GM19351 (cell line): ENCODE measurements at regions not wholly inside any gene's neighbourhood (a gene's known extent, or its start where the extent isn't known, plus 50 kb on each side); places are given as distances from the start of the nearest gene placed in this dataset.
A peak's percentile ranks its signal among the peaks of the same experiment; 100 is the strongest.
"Not testable (repeated sequence)": the region's sequence is repeated elsewhere in the genome, so short reads cannot be mapped to it uniquely, and the experiment has no call there.

Source experiments
- ATAC-seq: cut with Tn5 transposase; IDR thresholded peaks from one replicate; pipeline ENCODE4 v1.9.1; 2021; ENCODE audit warnings: mild to moderate bottlenecking, moderate library complexity; ENCODE audit not compliant: unreplicated experiment

GRCh38 chr1:98575955-98576354 lies 85.6 kb upstream of the SNX7 start:
- no peak for ATAC-seq

- ATAC-seq, result no peak
Measured at GRCh38 chr1:98565951-98566350, 95.6 kb upstream of the SNX7 start.

- no peak for ATAC-seq
Measured at GRCh38 chr1:98559291-98559690, 102.2 kb upstream of the SNX7 start.

GRCh38 chr1:98557895-98558294 lies 103.6 kb upstream of the SNX7 start:
- ATAC-seq, result no peak

GRCh38 chr1:98556521-98557158 lies 104.9 kb upstream of the SNX7 start:
- ATAC-seq, result no peak

- no peak for ATAC-seq
Measured at GRCh38 chr1:98555814-98556213, 105.7 kb upstream of the SNX7 start.

- not testable (repeated sequence) for ATAC-seq
Measured at GRCh38 chr1:98552576-98553074, 108.9 kb upstream of the SNX7 start.

GRCh38 chr1:98550076-98550475 lies 111.4 kb upstream of the SNX7 start:
- ATAC-seq, result no peak

- ATAC-seq, result no peak
Measured at GRCh38 chr1:98546319-98546718, 115.2 kb upstream of the SNX7 start.

GRCh38 chr1:98538106-98538505 lies 123.4 kb upstream of the SNX7 start:
- no peak for ATAC-seq

GRCh38 chr1:98523256-98523655 lies 138.3 kb upstream of the SNX7 start:
- no peak for ATAC-seq

GRCh38 chr1:98516306-98516705 lies 145.2 kb upstream of the SNX7 start:
- ATAC-seq, result no peak

- no peak for ATAC-seq
Measured at GRCh38 chr1:98515744-98516143, 145.8 kb upstream of the SNX7 start.

GRCh38 chr1:98512216-98512615 lies 149.3 kb upstream of the SNX7 start:
- not testable (repeated sequence) for ATAC-seq

- no peak for ATAC-seq
Measured at GRCh38 chr1:98503771-98504170, 157.8 kb upstream of the SNX7 start.

GRCh38 chr1:98502937-98503336 lies 158.6 kb upstream of the SNX7 start:
- no peak for ATAC-seq

GRCh38 chr1:98500324-98500723 lies 161.2 kb upstream of the SNX7 start:
- no peak for ATAC-seq

- ATAC-seq, result no peak
Measured at GRCh38 chr1:98498651-98499050, 162.9 kb upstream of the SNX7 start.

GRCh38 chr1:98497497-98497896 lies 164.0 kb upstream of the SNX7 start:
- ATAC-seq, result no peak

GRCh38 chr1:98496256-98496995 lies 165.1 kb upstream of the SNX7 start:
- ATAC-seq, result no peak

- ATAC-seq, result no peak
Measured at GRCh38 chr1:98493469-98493868, 168.1 kb upstream of the SNX7 start.

- ATAC-seq, result peak; percentile 81
Measured at GRCh38 chr1:98490099-98490498, 171.4 kb upstream of the SNX7 start.
